Eye (tissue), 1 donor: ENCODE measurements at regions not wholly inside any gene's neighbourhood (a gene's known extent, or its start where the extent isn't known, plus 50 kb on each side); places are given as distances from the start of the nearest gene placed in this dataset.
"Not testable (repeated sequence)": the region's sequence is repeated elsewhere in the genome, so short reads cannot be mapped to it uniquely, and the experiment has no call there.

ENCODE experiments used
- DNase-seq: peaks from one replicate; pipeline ENCODE4 v3.0.0-alpha.2; 2015

DNA sequence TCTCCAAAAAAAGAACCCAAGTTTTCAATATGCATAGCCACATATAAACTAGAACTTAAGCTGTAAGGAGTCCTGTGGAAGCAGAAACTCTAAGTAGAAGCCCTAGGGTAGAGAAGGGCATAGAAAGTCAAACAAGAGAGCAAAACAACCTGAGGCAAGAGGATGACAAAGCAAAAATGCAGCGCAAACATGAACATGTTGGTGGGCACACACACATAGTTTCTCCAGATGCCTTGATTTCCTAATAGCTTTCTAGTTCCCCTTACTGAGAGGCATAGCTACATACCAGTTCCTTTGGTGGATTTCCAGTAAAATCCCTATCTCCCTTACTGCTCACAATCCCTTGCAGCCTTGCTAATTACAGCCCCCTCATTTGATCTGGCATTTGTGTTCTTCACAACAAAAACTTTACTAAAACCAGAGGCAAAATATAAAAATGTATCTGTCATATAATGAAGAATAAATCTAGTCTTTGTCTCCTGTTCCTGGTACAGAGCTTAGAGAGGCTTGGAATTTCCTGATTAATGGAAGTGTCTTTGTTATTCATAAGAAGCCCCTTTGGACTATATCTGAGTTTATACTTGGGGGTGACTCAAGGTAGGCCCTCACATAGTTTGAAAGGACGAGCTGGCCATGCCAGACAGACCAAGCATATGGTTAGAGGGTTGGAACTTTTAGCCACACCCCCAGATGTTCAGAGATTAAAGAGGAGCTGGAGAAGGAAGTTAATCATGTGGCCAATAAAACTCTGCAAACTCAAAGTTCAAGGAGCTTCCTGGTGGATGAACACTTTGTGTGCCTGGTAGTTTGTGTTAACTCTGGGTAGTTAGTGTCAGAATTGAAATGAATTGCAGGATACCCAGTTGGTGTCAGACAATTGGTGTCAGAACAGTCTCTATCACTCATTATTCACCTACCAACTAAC, 52.7 kb upstream of the ZCCHC13 start:
- no peak for DNase-seq

DNA sequence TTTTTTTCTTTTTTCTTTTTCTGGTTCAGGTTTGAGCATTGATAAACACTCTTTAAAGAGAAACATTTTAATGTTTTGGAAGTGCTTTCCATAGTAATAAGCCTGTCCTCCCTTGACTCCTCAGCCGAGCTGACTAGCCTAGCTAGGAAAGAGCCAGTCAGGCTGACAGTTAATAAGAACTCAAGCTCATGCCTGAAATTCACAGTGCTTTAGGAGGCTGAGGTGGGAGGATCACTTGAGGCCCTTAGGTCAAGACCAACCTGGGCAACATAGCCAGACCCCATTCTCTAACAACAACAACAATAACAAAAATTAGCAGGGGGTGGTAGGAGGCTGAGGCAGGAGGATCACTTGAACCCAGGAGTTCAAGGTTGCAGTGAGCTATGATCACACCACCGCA, 53.4 kb upstream of the ZCCHC13 start:
- no peak for DNase-seq

DNA sequence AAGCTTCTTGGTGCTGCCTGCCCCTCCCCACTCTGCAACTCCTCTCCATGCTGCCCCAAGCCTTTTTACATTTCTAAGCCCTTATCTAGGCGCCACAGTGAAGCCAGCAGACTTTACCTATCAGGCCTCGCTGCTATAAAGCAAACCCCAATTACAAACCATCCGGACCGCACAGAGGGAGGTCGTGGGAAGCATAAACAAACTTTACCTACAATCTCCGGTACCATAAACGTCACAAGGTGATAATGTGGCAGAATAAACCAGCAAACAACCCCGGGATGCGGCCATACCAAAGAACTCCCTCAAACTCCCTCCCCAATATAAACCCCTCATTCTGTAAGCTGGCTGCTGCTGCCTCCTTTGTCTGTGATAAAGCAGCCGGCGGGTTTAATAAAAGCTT, 54.0 kb upstream of the ZCCHC13 start:
- no peak for DNase-seq

DNA sequence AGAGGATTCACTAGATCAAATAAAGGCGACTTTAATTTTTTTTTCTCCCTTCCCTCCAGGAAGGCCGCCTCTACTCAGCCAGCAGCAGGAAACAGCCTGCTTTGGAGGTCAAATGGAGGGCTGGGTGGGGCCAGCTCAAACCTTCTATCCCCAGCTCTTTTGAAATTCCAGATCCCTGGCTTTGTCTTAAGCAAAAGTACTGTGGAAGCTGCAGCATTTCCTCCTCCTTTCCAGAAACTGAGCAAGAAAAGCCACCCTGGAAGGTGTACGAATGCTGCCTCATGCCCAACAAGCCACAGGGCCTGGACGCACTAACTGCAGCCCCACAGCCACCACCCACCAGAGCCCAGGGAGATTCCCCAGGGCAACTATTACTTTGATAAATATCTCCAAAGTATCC, 55.1 kb upstream of the ZCCHC13 start:
- DNase-seq = no peak

DNA sequence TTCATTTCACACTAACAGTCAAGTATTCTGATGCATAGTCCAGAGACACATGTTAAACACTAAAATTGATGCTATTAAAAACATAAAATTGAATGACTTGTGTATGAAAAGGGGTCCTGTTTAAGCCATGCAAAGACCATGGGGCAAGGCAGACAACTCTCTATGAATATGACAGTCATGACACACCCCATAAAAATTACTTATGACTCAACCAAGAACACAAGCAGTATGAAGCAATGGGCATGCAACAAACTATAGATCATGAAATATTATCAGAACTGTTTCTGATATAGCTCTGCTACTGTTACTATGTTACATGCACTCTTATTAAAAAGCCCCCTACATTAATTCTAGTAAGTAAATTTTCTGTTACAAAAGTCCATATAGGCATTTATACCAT, 57.5 kb upstream of the ZCCHC13 start:
- no peak for DNase-seq

DNA sequence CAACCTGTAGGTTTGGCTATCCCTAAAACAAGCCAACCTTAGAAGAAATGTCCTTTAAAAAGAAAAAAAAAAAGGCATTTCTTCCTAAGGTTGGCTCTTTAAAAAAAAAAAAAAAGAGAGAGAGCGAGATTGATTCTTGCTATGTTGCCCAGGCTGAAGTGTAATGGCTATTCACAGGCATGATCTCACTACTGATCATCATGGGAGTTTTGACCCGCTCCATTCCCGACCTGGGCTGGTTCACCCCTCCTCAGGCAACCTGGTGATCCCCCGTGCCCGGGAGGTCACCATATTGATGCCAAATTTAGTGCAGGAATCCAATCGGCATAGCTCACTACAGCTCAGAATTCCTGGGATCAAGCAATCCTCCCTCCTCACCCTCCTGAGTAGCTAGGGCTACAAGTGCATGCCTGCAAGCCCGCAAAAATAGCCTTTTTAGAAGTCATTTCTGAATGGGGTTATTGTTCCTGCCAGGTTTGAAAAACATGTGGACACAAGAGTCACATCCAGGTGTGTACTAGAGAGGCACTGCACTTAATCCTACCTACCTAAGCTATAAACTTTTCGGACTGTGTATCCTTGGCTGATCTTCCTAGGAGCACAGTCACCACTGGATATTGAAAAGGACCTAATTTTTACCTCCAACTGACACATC, 61.4 kb upstream of the ZCCHC13 start:
- DNase-seq = no peak

DNA sequence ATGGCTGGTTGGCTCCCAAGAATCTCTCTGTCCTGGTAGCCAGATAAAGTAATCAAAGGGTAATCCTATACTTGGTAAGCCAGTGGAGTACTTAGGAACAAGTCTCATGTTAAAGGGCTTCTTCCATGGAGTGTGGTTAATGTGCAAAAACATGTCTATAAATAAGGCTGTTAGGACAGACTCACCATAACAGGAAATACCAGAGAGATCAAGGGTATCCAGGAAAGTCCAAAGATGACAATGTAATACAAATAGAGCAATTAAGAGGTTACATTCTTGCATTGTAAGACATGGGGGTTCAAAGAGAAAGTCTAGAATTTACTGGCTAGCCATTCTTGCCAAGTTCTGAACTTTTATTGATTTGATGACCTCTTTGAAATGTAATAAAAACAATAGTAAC, 61.9 kb upstream of the ZCCHC13 start:
- no peak for DNase-seq

DNA sequence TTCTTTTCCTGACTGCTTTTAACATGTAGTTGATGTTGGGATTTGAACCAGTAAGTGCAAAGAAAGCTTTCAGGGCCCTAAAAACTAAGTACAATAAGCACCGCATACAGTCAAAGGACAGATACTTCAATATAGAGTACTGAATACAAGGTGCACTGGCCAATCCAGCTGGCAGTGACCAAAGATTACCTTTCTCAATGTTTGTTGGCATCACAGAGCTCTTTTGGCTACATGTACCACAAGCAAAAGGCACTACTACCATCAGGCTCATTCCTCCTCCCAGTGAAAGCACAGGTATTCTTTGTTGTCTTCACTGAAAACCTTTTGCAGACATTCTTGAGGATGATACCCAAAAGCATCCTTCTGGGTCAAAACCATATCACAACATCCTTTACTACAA, 65.2 kb upstream of the ZCCHC13 start:
- no peak for DNase-seq

DNA sequence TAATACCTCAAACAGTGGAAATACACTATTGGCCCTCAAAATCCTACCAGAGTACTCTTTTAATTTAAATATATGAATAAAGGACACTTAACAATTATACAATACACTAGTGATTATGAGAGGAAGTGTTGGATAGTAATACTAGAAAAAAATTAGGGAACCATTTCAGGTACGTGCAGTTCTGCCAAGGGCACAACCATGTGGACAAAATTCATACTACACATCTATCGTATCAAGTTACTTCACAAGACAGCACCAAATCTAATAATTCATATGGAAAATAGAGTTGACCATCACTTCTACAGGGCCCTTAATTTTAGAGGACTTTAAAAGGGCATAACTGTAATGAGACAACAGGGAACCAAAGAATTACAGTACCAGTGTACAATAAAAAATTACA, 69.2 kb upstream of the ZCCHC13 start:
- DNase-seq = no peak

DNA sequence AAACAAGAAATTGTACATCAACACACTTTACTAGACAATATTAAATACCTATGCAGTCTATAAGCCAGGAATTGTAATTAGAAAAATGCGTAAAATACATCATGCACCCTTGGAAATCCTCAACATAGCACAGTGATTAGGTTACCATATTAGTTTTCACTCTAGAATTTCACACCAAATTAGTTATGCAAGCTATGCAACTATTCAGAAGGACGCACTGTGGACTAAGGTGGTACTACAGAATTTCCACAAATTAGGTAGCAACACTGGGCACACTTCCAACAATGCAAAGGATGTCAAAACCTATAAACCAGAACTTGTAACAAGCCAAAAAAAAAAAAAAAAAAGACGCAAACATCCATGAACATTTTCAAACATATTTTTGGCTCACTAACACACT, 71.1 kb upstream of the ZCCHC13 start:
- peak; percentile 32 for DNase-seq

DNA sequence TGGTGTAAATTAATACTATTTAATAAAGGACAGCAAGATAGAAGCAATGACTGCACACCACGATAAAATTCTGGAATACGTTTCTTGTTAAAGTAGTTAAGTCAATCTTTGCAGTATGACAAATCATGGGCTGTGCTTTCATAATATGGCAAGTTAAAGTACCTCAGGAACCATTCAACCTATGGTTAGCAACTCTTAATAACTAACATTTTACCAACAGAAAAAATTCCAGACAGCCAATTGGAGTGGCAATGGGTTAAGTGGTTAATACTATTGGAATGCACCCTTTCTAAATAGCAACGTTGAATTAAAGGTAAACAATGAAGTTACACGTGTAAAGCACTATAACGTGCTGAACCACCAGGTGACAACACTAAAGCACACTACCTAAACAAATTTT, 72.4 kb upstream of the ZCCHC13 start:
- no peak for DNase-seq

DNA sequence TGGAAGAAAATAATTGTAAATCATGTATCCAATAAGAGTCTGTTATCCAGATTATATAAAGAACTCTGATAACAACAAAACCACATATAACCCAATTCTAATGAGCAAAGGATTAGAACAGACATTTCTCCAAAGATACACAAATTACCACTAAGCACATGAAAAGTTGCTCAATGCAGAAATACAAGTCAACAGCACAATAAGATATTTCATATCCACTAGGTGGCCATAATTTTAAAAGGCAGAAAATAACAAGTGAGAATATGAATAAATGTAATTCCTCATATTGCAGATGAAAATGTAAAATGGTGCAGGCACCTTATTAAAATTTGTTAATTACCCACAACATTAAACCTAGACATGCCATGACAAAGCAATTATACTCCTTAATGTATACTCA, 73.9 kb upstream of the ZCCHC13 start:
- no peak for DNase-seq

DNA sequence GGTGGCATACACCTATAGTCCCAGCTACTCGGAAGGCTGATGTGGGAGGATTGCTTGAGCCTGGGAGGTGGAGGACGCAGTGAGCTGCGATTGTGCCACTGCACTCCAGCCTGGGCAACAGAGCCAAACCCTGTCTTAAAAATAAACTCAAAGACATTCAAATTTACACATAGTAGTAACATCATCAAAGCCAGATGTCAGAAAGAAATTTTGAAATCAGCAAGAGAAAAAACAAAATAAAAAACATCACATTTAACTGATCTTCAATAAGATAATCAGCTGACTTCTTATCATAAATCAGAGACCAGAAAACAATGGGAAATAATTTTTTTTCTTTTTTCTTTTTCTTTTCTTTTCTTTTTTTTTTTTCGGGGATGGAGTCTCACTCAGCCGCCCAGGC, 78.9 kb upstream of the ZCCHC13 start:
- no peak for DNase-seq

DNA sequence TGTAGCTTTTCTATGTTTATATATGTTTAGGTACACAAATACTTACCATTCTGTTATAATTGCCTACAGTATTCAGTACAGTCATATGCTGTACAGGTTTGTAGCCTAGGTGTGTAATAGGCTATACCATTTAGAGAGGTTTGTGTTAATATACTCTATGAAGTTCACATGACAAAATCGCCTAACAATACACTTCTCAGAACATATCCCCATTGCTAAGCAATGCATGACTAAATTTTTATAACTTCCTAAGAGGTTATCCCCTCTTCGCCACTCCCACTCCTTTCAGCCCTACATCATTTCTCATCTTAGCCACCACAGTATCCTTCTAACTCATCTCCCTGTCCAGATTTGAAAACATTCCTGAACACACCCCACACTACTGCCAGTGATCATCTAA, 83.7 kb upstream of the ZCCHC13 start:
- DNase-seq = no peak

DNA sequence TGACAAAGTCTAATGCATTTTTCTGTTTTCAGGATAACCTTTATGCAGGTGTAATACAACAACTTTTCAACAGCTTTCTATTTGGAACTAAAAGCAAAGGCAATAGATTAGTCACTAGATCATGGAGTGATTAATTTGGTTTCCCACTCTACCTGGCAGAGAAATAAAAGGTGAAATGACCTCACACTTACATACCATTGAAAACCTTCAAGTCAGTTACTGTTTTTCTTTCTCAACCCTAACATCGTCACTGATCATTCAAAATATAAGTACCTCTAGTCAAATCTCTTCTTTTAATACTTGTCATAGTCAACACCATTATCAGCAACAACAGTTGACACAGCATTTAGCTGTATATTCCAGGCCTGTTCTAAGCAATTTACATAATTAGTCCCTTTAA, 85.1 kb upstream of the ZCCHC13 start:
- no peak for DNase-seq

DNA sequence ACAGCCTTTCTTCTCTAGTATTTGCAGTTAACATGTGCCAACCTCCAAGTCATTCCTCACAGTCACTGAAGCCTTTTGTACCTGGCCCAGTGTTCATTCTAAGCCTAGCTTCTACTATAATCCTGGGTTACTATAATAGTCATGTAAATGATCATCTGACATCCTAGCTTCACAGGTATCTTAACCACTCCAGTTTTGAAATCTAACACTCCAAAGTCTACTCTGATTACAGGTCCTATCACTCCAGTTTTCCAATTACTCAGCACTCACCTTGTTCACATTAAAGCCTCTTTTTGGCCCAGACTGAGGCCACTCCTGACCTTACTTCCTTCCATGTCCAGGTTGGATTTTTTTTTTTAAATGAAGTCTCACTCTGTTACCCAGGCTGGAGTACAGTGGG, 87.6 kb upstream of the ZCCHC13 start:
- DNase-seq = no peak

DNA sequence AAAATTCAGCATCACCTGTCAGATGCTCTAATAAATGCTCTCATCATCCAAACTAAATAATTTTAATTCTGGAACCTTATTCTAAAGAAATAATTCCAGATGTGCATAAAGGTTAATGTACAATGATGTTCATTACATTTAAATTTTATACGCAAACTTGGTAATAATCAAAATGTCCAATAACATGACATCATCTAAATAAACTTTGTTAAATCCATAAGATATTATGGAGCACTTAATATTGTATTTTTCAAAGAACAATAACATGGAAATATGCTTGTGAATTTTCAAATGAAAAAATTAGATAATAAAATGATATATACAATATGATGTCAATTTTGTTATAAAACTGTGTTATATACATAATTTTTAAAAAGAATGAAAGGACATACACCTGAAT, 92.1 kb upstream of the ZCCHC13 start:
- no peak for DNase-seq

DNA sequence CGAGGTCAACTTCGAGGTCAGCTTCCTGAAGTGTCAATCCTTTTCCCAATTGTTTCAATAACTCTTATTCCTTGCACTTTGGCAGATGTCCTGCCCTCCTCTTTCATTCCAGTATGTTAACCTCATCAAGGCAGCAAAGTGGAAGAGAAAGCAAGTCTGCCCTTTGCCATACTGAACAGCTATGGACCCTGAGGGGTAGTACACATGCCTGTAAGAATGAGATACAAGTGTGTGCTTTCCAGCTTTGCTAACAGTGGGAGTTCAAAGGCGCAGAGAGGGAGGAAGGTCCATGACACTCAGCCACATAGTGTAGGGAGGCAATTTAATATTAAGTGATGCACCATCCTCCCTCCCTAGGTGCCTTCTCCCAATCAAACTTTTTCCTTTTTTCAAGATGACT, 96.4 kb upstream of the ZCCHC13 start:
- DNase-seq = no peak

DNA sequence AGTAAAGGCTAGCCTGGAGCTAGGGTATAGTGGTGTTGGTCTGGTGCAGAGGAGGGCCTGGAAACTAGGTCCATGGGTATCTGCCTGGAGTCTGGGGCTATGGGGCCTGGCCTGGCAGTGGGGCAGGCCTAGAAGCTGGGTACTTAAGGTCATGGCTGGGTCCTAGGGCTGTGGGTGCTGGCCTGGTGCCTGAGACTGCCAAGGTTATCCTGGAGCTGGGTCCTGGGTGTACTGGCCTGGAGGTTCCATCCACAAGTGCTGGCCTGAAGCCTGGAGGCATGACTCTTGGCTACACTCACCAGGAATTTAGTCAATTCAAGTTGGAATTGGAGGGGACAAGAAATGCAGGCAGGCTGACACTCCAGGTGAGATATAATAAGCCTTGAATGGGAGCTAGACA, 108.4 kb upstream of the ZCCHC13 start:
- DNase-seq = no peak

DNA sequence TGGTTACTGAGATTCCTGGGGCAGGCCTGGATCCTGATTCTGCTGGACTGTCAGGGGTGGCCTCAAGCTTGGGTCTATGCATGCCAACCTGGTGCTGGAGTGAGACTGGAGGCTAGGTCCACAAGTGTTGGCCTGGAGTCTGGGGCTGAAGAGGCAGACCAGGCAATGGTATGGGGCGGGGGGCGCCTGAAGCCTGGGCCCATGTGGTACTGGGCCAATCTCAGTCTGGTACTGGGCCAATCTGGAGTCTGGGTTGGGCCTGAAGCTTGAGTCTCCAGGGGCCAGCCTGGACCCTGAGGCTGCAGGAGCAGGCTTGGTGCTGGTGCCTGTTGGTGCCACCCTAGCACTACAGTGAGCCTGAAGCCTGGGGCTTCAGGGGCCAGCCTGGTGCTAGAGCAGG, 108.9 kb upstream of the ZCCHC13 start:
- no peak for DNase-seq

DNA sequence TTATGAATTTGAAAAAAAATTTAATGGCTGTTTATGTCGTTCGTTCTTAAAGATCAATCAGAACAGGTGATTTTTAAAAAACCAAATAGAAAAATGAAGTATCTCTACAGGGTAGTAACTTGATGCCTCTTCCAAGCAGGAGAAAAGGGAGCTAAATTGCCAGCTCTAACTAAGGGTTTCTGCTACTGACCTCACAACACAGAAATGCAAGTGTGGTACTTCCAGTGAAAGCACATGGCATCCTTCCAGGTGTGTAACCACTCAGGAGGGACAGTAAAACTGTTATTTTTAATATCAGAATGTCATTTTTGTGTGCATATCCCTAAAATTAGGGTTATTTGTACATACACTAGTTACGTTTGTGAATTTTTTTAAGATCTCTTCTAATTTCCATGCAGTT, 116.8 kb upstream of the ZCCHC13 start:
- DNase-seq = no peak

DNA sequence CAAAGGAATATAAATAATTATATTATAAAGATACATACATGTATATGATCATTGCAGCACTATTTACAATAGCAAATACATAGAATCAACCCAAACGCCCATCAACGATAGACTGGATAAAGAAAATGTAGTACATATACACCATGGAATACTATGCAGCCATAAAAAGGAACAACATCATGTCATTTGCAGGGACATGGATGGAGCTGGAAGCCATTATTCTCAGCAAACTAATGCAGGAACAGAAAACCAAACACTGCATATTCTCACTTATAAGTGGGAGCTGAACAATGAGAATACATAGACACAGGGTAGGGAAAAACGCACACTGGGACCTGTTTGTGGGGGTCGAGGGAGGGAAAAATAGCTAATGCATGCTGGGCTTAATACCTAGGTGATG, 120.9 kb upstream of the ZCCHC13 start:
- not testable (repeated sequence) for DNase-seq

DNA sequence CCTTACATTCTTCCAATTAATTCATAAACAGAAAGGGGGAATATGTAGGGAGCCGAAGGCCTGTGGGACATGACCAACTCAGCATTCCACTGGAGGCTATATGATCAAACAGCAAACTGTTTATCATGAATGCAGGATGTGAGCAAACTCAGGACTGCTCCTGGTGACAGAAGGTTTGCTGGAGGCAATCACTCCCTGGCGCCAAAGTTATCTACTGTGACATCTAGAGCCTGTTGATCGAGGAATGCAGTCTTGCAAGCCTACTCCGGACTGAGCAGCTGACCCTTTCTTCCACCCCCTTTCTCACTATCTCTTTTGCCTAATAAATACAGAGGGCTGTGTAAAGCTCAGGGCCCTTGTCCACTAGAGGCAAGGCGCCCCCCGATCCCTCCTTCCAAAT, 122.0 kb upstream of the ZCCHC13 start:
- DNase-seq = not testable (repeated sequence)

DNA sequence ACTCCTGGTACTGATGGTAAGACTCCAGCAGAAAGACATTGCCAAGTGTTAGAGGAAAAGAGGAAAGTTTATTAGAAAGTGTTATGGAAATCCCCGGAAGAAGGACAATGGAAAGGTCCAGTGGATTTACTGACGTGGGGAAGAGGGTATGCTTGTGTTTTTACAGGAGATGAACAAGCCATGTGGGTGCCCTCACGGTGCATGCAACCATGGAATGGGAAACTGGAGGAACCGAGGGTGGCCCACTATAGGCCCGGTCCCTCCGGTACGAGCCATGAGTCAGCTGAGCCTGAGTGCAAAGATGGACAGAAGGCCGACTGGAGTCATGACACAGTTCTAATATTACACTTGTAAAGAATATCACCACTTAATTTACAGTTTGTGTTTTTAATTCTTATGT, 123.3 kb upstream of the ZCCHC13 start:
- no peak for DNase-seq

DNA sequence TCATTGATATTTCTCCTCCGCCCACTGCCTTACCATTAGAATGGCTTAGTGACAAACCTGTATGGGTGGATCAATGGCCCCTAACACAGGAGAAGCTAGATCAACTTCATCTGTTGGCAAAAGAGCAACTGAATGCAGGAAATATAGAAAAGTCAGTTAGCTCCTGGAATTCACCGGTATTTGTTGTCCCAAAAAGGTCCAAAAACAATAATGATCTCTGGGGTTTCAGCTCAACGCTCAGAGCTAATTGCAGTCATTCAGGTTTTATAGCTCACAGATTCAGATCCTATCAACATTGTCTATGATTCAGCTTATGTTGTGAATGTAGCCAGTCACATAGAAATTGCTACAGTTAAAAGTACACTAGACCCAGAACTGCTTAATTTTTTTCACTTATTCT, 124.0 kb upstream of the ZCCHC13 start:
- no peak for DNase-seq
